ENCODE measurements at regions not wholly inside any gene's neighbourhood (a gene's known extent, or its start where the extent isn't known, plus 50 kb on each side); places are given as distances from the start of the nearest gene placed in this dataset.
"Not testable (repeated sequence)": the region's sequence is repeated elsewhere in the genome, so short reads cannot be mapped to it uniquely, and the experiment has no call there.

DNA sequence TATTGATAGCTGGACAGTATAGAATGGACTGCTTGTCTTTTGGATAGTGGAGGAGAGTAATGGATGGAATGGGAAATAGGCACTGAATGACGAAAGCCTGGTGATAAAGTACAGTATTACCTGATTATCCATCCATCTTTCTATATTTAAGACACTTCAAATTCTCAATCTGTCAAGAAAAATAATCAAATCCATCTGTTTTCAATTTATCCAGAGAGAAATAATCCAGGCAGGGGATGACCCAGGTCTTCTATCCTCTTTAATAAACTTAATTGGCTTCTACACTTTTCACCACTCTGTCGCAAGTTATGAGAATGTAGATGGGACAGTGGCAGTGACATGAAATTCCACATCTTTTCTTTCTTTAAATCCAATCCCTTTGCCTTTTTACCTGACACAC is 420.3 kb upstream of the PDZRN3 start:
- no peak for ATAC-seq
- intact Hi-C loops (cut with DNase I): no loop called here
- DNase-seq: no peak

DNA sequence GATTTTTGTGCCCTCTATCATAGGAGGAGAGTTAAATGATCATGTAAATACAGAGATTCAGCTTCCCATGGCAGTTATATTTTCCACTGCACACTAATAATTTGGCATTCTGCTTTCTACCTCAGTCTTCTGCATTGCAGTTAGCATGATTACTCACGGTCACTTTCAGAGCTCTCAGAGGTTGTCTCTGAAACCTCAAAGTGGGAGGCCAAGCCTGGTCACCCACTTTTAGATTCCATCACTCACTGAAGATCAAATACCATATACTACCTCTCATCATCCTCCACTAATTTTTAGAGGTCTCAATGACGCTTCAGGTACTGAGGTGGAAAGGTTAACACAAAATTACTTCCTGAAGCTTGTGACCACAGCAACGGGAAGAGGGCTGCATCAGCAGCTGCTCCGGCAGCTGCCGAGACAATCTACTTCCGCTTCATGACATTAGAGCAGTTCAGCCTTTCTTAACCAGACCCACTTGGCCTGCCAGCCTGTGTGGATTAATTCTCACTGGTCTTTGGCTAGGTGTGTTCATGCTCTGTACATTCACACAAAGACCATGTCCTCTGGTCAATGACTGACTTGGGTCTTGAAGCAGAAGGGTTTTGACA is 416.4 kb upstream of the PDZRN3 start:
- DNase-seq (no peak), ATAC-seq (no peak)
- intact Hi-C loops (cut with DNase I): no loop called here

DNA sequence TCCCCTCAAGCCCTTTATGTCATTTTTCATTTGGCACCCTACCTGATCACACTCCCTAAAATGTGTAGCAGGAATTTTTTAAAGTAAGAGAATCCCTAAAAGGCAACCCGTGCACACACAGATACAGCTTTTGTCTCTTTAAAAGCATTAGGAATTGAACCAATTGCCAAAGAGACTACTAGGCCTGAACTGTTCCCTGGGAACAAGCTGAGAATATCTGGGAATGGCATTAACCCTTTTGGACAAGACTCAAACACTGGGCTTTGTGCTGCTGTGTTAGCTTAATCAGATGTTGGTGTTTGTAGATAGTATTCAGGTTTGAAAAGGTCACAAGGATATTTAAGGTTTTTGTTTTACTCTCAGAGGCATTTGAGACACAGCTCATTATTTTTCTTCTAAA is 414.4 kb upstream of the PDZRN3 start:
- ATAC-seq (no peak), DNase-seq (no peak)
- intact Hi-C loops (cut with DNase I): no loop called here

DNA sequence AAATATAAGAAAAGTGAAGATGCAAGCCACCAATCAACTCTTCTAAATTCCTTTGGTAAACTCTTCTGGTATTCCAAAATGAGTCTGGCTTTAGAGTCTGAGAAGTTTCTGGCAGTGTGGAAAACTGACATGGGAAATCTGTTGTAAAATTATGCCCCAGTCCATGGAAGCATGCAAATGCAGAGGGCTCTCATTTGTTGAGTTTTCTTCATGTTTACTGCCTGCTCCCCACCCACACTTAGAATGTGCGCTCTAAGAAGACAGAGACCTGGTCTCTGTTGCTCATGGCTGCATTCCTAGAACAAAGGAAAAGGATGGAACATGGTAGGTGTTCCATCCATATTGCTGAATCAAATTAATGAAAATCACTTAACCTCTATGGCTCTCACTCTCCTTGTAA is 411.8 kb upstream of the PDZRN3 start:
- intact Hi-C loops (cut with DNase I): no loop called here
- DNase-seq (no peak), ATAC-seq (no peak)

DNA sequence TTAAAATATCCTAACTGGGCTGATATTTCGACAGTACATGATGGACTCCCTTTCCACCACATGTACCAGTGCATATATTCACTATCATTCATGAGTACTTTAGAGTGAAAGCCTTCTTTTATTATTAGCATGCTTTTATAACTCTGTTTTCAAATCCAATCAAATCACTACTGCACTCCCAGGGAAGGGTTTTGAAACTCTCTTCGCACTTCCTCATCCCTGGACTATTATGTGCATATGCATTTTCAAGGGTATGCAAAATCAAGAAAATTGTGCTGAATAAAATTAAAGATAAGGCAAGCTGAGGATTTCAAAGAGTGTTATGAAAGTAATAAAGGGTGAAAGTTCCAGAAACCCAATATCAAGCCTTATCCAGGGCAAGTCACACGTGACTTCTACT is 411.4 kb upstream of the PDZRN3 start:
- no peak for ATAC-seq
- intact Hi-C loops (cut with DNase I): no loop called here
- DNase-seq: no peak

DNA sequence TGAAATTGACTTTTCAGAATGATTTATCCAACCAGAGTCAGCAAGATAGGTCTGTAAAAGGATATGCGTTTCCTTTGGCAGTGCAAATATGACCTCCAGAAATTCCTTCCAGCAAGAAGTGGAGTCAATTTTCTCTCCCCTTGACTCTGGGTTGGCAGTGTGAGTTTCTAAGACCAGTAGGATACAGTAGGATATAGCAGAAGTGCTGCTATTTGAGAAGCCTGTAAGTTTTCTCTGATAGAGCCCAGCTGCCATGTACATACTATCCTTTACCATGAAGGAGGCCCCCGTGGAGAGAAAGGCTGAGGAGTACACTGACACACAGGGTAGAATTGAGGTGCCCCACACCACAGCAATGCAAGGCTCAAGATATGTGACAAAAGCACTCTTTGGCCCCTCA is 409.1 kb upstream of the PDZRN3 start:
- intact Hi-C loops (cut with DNase I): no loop called here
- ATAC-seq: no peak

DNA sequence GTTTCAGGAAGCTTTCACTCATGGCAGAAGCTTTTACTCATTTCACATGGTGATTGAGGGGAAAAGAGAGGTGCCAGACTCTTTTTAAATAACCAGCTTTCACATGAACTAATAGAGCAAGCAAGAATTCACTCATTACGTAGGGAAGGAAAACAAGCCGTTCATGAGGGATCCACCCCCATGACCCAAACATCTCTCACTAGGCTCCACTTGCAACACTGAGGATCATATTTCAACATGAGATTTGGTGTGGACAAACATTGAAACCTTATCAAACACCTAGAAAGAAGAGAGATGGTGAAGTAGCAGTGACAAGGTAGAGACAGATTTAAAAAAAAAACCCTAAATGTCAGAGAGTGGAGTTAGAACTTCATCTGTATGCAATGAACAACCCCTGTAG is 408.6 kb upstream of the PDZRN3 start:
- ATAC-seq: no peak
- no peak for DNase-seq
- intact Hi-C loops (cut with DNase I): no loop called here

More for the DNA sequence above, 409.1 kb upstream of the PDZRN3 start:
- no peak for DNase-seq

DNA sequence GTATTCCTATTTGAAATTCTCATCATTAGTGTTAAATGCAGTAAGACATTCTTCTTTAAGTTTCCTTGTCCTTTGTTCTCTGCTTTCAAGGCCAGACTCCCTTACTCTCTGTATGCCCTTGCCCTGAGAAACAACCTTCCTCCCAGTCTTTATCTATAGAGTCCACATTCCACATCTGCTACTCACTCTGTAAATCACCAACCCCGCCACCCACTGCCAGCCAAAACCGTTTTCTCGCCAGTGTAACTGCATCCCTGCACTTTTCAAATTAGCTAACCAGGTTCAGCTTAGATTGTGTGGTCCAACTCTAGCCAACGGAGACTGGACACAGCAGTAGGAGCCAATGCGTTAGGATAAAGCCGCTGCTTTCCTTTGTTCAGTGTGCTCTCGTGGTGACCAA is 402.4 kb upstream of the PDZRN3 start:
- ATAC-seq: peak in 1 of 2 donors; percentile 44
- no peak for DNase-seq
- intact Hi-C loops (cut with DNase I): no loop called here

DNA sequence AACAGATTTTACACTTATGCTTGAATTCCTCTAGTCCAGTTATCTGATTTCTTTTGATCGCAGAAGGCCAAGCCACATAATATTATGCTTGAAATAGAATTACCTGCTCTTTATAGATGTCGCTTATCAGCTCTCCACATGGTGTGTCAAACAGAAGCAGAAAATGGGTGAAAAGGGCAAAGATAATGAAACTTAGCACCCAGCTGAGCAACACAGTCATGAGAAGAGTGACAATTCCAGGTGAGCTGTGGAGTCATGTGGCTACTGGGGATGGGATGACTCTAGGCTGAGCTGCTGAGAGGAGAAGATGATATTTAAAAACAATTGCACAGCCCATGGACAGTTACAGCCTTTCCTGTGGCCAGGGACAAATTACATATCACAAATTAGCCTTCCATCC is 398.7 kb upstream of the PDZRN3 start:
- DNase-seq (no peak), ATAC-seq (no peak)
- intact Hi-C loops (cut with DNase I): no loop called here

DNA sequence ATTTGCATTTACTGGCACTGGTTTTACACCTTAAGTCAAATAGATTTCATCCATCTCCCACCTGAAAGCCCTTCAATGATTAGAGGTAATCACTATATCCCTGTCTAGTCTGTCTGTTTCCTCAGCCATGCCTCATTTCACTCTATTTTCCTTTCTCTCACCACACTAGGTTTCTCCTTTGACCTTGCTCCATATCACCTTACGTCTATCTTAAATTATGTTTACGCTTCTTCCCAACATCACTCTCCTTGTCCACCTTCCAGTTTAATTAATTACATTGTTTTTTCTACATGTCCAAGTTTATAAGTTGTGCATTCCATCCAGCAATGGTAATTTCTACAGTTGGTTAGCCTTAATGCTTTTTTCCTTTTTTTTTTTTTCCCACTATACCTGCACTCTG is 396.7 kb upstream of the PDZRN3 start:
- DNase-seq (no peak), ATAC-seq (no peak)
- intact Hi-C loops (cut with DNase I): no loop called here

DNA sequence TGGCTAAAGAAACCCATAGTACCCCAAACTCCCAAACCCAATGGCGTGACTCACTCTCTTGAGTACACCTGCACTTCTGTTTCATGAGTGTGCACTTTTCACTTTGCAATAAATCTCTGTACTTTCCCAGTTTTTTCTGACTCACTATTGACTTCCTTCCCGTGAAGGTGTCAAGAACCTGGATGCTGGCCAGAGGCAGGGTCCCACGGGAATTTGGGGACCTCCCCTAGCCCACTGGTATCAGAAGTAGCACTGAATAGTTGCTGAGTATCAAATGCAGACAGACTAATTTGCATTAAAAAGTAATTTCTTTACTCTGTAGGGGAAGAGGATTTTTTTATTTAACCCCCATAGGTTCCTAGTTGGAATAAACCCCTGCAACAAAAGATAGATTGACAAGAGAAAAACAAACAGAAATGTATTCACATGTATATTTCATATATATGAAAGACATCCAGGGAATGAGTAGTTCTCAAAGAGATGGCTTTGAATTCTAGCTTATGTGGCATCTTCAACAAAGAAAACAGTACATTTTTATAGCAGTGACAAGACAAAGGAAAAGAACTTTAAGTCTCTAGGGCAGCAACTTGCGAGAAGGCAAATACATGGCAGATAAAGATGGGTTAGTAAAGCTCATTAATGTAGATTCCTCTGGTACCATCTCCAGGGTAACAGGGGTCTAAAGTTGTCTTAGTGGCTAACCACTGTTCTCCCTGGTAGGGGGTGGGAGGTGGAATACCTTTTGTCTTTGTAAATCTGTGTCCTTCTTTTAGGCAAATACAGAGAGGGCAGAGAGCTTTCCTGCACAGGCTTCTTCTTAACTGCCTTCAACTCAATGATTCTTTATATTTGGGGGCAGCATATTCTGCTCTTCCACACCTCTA is 385.5 kb upstream of the PDZRN3 start:
- no peak for ATAC-seq
- intact Hi-C loops (cut with DNase I): no loop called here
- DNase-seq: no peak

DNA sequence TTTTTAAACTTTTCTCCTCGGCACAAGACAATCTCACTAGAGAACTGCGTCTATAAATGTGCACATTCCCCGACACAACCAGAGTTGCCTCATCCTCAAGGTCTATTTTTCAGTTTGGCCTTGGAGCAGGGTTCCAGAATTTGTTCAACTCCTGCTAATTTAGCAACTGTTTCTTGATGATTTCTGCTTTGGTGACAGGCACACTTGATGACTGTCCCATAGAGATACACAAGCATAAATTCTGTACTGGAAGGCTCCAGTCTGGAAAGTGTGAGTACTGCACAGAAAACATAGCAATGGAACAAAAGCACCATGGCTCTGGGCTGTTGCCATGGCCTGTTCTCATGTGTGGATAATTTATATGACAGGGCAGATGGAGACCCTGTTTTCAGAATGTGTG is 379.6 kb upstream of the PDZRN3 start:
- no peak for ATAC-seq
- DNase-seq: no peak
- intact Hi-C loops (cut with DNase I): no loop called here

DNA sequence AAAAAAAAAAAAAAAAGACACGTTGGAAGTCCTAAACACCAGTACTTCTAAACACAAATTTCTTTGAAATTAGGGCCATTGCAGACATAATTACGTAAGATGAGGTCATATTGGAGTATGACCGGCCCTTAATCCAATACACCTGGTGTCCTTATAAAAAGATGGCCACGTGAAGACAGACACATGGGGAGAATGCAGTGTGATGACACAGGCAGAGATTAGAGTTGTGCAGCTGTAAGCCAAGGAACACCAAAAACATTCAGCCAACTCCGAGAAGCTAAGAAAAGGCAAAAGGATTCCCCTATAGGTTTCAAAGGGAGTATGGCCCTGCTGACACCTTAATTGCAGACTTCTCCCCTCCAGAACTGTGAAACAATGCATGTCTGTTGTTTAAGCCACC is 379.0 kb upstream of the PDZRN3 start:
- DNase-seq (no peak), ATAC-seq (peak in 1 of 2 donors; percentile 57)
- intact Hi-C loops (cut with DNase I): no loop called here

DNA sequence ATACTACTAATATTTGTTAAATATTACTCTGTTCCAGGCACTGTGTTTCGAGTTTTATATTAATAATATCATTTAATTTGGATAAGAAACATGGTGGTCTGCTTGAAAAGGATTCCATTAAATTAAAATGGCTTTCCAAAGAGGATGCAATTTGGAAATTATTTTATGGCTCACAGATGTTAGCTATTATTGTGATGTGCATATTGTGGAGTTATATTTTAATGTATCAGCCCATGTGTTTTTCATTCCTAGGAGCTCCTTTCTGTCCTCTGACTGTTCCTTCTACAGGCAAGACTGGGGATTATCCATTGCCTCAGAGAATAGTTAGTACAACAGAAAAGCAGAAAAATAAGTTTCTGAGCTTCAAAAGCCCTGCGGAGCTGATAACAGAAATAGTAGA is 376.7 kb upstream of the PDZRN3 start:
- DNase-seq (no peak), ATAC-seq (no peak)
- intact Hi-C loops (cut with DNase I): no loop called here

DNA sequence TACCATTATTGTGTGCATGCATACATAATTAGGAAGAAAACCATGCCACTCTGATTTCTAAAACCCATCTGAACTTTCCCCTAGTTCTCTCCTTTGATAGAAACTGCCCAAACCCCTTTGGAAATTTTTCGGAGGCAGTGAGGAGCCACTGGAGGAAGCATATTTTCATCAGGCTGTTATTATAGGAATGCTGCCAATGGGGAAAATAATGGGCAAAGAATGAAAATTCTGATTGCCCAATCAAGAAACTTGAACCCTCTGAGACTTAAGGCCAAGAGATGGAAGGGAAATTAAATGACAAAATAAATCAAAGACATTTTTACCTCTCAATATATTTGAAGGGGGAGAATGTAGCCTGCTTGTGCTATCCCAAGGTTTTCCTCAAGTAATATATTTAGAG is 376.0 kb upstream of the PDZRN3 start:
- intact Hi-C loops (cut with DNase I): no loop called here
- no peak for ATAC-seq
- no peak for DNase-seq

DNA sequence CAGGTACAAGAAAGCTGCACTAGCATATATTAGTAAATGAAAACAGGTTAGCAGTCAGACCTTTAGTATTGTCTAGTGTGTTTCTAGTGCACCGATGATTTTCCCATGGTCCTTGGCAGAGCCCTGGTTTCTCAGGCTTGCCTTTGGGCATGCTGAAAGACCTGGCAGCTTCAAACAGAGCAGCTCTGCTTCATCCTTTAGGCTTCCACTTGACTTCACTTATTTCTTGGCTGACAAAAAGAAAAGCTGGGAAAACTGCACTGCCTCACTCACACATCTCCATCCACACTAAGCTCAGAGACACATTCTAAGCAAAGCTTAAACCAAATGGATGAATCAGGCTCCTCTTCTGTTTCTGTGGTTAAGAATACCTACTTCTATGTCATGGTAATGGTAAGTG is 374.8 kb upstream of the PDZRN3 start:
- intact Hi-C loops (cut with DNase I): no loop called here
- ATAC-seq (no peak), DNase-seq (no peak)

DNA sequence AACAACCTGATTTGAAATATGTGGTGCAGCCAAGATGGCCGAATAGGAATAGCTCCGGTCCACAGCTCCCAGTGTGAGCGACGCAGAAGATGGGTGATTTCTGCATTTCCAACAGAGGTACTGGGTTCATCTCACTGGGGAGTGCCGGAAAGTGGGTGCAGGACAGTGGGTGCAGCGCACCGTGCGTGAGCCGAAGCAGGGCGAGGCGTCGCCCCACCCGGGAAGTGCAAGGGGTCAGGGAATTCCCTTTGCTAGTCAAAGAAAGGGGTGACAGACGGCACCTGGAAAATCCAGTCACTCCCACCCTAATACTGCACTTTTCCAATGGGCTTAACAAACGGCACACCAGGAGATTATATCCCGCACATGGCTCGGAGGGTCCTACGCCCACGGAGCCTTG is 365.9 kb upstream of the PDZRN3 start:
- intact Hi-C loops (cut with DNase I); DNase-seq; ATAC-seq: not testable (repeated sequence)

DNA sequence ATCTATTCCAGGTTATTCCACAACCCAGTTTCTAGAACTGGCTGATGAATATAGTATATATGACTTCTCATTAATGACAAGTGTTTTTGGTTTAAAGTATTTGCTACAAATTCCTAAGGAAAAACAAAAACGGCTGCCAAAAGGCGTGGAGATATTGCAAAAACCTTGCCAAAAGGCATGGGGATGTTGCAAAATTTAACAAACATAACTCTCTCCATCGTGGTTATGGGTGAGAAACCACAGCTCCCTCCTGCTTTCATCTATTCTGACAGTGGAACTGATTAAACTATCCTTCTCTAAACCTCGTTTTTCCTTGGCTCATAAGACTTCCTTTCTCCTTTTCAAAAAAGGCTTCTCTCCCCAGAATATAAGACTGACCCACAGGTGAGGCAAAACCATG is 342.0 kb upstream of the PDZRN3 start:
- ATAC-seq (no peak), DNase-seq (no peak)
- intact Hi-C loops (cut with DNase I): no loop called here

DNA sequence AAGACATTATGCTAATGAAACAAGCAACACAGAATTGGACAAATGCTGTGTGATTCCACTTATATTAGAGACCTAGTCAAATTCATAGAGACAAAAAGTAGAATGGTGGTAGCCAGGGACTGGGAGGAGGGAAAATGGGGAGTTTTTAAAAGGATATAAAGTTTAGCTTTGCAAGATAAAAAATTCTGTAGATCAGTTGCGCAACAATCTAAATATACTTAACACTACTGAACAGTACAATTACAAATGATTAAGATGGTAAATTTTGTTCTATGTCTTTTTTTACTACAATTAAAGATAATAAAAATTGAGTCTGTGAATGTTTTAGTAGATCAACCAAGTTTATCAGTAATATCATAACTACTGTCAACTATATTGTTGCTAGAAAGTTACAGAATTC is 340.1 kb upstream of the PDZRN3 start:
- DNase-seq: no peak
- ATAC-seq: no peak
- intact Hi-C loops (cut with DNase I): no loop called here

DNA sequence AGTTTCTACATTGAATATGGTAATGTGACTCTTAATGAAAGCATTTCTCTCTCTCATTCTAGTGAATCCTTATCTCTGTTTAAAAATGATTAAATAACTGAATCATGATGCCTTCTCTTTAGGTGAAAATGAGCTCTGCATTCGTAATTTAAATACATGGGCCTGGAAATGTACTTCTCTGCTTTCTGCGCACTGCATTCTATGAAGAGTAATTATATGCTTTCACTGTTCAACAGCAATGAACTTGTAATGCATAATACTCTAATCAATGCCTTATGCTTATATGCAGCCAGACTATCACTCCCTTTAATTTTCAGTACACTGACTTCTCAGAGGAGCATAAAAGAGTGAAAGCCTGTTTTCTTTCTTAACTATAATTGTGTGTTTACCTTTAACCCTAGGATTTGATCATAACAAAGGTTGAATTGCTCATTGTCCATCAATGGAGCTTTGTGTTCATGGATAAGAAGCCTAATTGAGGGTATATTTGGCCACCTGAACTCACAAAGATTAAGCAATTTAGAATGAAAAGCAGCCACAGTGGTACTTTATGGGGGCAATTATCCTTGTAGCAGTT is 330.8 kb upstream of the PDZRN3 start:
- intact Hi-C loops (cut with DNase I): no loop called here
- DNase-seq: no peak
- no peak for ATAC-seq

DNA sequence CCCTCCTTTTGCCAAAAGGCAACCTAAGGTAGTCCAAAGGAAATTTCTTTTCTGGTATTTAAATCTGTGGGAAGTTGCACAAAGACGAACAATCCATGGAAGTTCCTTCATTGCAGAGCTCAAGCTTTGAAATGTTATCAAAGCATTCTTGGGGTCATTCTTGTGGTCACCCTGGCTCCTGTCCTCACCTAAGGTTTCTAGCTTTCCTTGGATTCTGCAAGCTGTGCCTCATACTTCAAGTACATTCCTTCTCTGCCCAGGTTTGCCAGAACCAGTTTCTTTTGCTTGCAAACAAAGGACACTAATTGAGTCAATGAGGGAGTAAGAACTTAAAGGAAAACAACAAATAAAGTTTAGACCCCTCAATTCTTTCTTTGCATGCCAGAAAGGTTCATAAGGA is 329.8 kb upstream of the PDZRN3 start:
- intact Hi-C loops (cut with DNase I): no loop called here
- ATAC-seq: no peak
- DNase-seq: no peak
